ENCODE measurements at regions not wholly inside any gene's neighbourhood (a gene's known extent, or its start where the extent isn't known, plus 50 kb on each side); places are given as distances from the start of the nearest gene placed in this dataset.

DNA sequence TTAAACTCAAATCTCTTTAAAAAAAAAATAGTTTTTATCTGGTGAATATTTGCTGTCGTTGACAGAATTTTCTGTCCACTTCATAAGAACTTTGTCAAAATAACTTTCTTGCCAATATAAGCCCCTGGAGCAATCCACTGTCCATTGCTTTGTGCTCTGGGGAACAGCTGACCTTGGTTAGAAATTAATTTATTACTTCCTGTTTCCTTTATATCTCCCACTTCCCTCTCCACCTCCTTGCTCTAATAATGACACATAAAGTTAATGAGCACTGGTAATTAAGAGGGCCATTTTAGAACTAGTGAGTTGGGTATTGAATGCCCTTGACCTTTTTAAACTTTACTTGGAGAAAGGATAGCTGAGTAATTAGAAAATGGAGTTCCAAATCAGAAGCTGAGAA lies 151.3 kb upstream of the LEF1 start:
- H3K4me3 ChIP-seq = no peak overlapping the region
- no peaks in the 10 kb centered on the region for H3K9me3 ChIP-seq
- H3K27me3 ChIP-seq = no peaks in the 10 kb centered on the region
- no peaks in the 10 kb centered on the region for H3K4me1 ChIP-seq
- H3K27ac ChIP-seq = no peak overlapping the region
- intact Hi-C loops (cut with DNase I) = no loop called here
- no peak for DNase-seq
- TF ChIP-seq, protein P1, sequence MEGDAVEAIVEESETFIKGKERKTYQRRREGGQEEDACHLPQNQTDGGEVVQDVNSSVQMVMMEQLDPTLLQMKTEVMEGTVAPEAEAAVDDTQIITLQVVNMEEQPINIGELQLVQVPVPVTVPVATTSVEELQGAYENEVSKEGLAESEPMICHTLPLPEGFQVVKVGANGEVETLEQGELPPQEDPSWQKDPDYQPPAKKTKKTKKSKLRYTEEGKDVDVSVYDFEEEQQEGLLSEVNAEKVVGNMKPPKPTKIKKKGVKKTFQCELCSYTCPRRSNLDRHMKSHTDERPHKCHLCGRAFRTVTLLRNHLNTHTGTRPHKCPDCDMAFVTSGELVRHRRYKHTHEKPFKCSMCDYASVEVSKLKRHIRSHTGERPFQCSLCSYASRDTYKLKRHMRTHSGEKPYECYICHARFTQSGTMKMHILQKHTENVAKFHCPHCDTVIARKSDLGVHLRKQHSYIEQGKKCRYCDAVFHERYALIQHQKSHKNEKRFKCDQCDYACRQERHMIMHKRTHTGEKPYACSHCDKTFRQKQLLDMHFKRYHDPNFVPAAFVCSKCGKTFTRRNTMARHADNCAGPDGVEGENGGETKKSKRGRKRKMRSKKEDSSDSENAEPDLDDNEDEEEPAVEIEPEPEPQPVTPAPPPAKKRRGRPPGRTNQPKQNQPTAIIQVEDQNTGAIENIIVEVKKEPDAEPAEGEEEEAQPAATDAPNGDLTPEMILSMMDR (IDR thresholded peaks at IDR 0.05) = no peak
- no peak overlapping the region for H3K9ac ChIP-seq (ENCODE audit: low read depth in 2 of 2, low read length in 2 of 2)
- H3K36me3 ChIP-seq = no peaks in the 10 kb centered on the region

DNA sequence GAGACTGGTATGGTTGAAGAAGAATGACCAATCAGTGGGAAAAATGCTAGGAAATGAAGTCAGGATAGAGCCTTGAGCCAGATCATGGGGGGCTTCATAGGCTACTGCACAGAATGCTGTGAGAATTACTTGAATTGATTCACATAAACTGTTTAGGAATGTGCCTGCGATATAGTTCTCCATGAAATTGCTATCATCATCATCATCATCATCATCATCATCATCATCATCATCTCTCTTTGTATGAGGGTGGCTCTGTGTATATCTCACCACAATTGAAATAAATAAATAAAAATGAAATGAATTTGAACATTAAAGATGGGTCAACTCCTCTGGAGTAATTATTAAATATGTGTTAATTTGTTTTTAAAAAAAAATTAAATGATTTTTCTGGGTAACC lies 148.6 kb upstream of the LEF1 start:
- no peak overlapping the region for H3K9ac ChIP-seq (ENCODE audit: low read depth in 2 of 2, low read length in 2 of 2)
- no peaks in the 10 kb centered on the region for H3K9me3 ChIP-seq
- no peak overlapping the region for H3K4me3 ChIP-seq
- intact Hi-C loops (cut with DNase I) = no loop called here
- no peaks in the 10 kb centered on the region for H3K4me1 ChIP-seq
- TF ChIP-seq, protein P1 (IDR thresholded peaks at IDR 0.05) = no peak
- no peaks in the 10 kb centered on the region for H3K36me3 ChIP-seq
- no peak overlapping the region for H3K27ac ChIP-seq
- H3K27me3 ChIP-seq = no peaks in the 10 kb centered on the region
- no peak for DNase-seq

DNA sequence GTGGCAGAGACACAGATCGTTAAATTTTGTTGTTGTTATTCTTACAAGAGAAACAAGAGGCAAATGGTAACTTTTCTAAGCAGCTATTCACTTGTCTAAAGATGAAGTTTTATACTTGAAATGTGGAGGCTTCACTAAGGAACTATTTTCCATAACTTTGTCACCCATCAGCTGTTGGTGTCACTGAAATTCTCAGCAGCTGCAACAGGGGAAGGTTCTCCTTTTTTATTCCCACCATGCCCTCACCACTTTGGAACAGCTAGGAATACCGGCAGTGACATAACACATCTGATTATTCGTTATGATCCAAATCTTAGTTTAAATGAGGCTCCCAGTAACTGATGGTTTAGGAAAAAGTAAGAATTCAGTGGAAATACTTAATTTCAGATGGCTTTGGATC lies 147.0 kb upstream of the LEF1 start:
- Histone ChIP-seq H3K4me3 (no peak overlapping the region), H3K9me3 (no peaks in the 10 kb centered on the region), H3K36me3 (no peaks in the 10 kb centered on the region), H3K9ac (ENCODE audit: low read depth in 2 of 2, low read length in 2 of 2) (no peak overlapping the region), H3K27me3 (no peaks in the 10 kb centered on the region), H3K27ac (no peak overlapping the region), H3K4me1 (no peaks in the 10 kb centered on the region)
- no peak for DNase-seq
- intact Hi-C loops (cut with DNase I) = no loop called here
- TF ChIP-seq, protein P1 (IDR thresholded peaks at IDR 0.05) = no peak

DNA sequence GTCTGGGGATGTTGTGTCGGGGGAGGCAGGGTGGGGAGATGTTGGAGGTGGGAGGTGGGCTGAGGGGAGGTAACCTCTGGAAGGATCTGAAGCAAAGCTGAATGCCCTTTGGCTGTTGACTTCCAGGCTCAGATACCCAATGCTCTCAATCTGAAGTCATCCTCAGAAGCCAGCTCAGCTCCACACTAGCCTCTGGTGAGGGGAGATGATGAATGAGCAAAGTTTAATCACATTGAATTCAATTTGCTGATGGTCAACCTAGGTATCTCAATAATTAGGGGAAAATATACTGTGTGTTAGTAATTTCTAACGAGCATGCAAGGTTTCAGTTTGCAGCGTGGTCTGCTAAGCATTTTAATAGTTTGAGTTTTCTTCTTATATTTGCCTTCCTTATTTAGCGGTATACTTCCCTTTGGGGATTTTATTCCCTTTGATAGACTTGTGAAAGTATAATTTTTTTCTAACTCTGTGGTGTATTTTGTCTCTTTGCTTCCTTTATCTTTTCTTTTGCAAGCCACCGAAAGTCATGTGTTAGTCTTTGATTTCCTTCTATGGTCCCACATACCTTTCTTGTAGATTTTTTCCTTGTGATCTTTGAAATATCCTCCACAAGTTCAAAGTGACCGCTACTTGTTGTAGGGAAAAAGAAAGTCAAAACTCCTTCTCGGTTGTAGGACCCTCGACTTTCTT lies 146.3 kb upstream of the LEF1 start:
- Histone ChIP-seq H3K4me1 (no peaks in the 10 kb centered on the region), H3K27me3 (no peaks in the 10 kb centered on the region), H3K9ac (ENCODE audit: low read depth in 2 of 2, low read length in 2 of 2) (no peak overlapping the region), H3K4me3 (no peak overlapping the region), H3K9me3 (no peaks in the 10 kb centered on the region), H3K27ac (no peak overlapping the region), H3K36me3 (no peaks in the 10 kb centered on the region)
- DNase-seq = no peak
- TF ChIP-seq, protein P1 (IDR thresholded peaks at IDR 0.05) = no peak
- intact Hi-C loops (cut with DNase I) = no loop called here

DNA sequence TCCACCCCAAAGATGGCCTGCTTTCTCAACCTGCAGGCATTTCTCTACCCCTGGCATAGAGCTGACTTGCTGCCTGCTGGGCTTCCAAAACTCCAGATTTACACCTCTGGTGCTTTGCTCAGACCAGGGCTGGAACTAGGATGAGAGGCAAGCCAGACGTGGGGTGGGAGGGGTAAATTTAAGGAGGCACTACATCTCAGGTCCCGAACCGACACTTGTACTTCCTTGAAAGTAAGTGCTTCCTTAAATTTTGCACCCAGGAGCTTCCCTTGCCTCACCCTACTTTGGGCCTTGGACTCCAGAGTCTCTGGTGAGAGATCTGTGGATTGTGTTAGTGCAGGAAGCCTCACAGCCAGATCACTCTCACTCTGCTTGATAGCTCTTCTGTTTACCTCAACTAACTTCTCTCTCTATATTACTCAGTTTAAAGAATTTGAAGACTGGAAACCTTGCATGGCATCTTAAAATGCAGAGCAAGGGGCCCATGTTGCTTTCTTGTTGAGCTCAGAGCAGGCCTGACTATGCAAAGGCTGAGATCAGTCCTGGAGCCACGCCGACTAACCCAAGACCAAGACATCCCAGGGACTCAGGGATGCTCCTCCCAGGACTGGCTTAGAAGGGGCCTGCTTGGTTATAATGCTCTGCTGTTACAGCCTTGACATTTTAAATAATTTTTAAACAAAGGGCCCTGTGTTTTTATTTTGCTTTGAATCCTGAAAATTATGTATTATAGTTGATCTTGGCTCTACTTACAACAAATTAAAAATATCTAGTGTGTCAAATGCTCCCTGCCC lies 145.0 kb upstream of the LEF1 start:
- H3K4me3 ChIP-seq = no peak overlapping the region
- TF ChIP-seq, protein P1 (IDR thresholded peaks at IDR 0.05) = no peak
- H3K27me3 ChIP-seq = no peaks in the 10 kb centered on the region
- H3K9ac ChIP-seq (ENCODE audit: low read depth in 2 of 2, low read length in 2 of 2) = no peak overlapping the region
- no peak for DNase-seq
- no peaks in the 10 kb centered on the region for H3K4me1 ChIP-seq
- H3K9me3 ChIP-seq = no peaks in the 10 kb centered on the region
- intact Hi-C loops (cut with DNase I) = no loop called here
- H3K36me3 ChIP-seq = no peaks in the 10 kb centered on the region
- H3K27ac ChIP-seq = no peak overlapping the region

Data from colonic mucosa (tissue), 4 donors.